GM19463 (cell line): ENCODE measurements at regions not wholly inside any gene's neighbourhood (a gene's known extent, or its start where the extent isn't known, plus 50 kb on each side); places are given as distances from the start of the nearest gene placed in this dataset.

ENCODE experiments used
- ATAC-seq: cut with Tn5 transposase; IDR thresholded peaks from one replicate; pipeline ENCODE4 v1.9.1; 2021; ENCODE audit warnings: mild to moderate bottlenecking, moderate library complexity; ENCODE audit not compliant: unreplicated experiment

DNA sequence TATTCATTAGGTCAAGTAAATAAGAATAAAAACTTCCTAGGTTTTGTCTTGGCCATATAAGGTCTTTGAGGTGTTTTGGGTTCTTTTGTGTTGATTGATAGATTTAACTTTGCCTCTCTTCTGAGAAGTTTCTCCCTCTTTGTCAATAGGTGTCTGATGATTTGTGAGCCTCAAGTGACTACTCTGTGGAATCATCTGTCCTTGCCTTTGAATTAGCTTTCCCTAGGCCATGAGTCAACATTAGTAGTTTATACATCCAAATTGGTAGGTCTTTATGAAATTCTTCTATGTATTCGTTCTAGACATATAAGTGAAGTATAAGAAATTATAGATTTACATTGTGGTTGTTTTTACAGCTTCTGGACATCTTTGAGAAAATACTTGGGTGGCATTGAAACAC, 864.4 kb downstream of the USP25 start:
- no peak for ATAC-seq

- ATAC-seq, result no peak
Measured at GRCh38 chr21:16596369-16596768, 866.6 kb downstream of the USP25 start.

DNA sequence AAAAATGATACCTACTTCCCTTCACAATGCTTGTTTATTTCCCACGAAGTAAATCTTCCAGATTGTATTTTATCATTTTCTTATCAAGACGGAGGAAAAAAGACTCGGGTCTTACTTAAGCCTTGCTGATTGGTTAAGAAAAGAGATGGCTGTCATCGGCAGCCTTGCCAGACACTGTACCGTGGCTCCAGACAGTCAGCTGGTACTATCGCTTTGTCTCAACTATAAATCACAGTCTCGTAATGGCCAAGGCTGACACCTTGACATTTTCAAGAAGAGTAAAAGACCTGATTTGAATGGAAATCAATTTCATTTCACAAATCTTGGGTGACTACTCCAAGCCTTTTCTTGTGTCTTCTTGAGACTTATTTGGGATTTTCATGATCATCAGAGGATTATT, 868.0 kb downstream of the USP25 start:
- ATAC-seq, result no peak

- no peak for ATAC-seq
Measured at GRCh38 chr21:16605597-16605996, 875.8 kb downstream of the USP25 start.

DNA sequence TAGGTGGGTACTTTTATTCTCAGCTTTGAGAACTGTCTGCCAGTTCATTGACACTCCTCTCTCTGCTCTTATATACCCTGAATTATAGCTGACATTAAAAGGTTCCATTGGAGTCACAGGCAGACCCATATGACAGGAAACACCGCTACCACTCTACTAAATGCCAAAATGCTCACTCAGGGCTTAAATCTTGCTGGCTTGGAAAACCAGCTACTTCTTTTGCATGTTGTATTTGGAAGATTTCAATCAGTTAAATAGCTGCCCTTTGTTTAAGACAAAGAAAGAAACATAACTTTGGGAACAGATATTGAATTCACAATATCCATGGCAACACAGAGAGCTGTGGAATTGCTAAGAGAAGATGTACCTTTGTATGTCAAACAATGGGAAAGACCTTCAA, 876.5 kb downstream of the USP25 start:
- ATAC-seq, result no peak

GRCh38 chr21:16608209-16608830, 878.5 kb downstream of the USP25 start:
- no peak for ATAC-seq

- no peak for ATAC-seq
Measured at GRCh38 chr21:16619281-16619680, 889.5 kb downstream of the USP25 start.

DNA sequence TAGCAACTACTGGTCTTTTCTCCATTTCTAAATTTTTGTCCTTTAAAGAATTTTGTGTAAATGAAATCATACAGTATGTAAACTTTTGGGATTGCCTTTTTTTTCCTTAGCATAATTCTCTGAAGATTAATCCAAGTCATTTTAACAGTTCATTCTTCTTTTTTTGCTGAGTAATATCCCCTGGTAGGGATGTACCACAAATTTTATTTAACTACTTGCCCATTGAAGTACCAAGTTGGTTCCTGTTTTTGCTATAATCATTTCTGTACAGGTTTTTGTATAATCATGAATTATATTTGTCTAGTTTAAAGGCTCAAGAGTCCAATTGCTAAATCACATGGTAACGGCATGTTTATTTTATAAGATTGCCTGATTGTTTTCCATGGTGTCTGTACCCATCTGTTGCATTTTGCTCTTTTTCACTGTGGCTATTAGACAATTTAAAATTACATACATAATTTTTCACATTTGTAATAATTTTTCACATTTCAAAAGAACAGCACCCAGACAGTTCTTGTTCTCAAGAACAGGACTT, 891.1 kb downstream of the USP25 start:
- ATAC-seq, result no peak

DNA sequence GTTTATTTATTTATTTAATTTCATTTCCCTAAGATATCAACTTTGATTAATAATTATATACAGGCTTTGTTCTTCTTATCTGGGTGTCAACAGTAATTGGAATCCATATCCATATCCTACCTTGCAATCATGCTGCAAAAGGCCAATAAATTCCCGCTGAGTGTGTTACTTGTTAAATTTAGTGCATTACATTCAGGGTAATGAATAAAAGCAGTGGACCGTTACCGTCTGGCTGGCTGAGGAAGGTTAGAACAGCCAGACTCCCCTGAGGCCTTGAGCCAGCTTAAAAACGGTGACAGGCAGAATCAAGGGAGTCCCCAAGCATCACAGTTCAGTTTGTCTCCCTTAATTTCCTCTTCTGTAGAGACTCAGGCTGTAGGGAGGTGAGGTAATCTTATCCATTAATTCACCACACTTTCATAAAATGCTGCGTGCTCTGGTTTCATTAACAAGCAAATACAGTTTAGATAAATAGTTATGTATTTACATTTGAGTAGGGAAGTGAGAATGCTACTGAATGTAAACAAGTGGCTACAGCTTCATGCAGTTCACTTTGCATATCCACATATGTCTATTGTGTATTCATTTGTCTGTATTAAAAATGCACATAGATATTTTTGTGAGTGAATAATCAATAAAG, 888.2 kb upstream of the CXADR start:
- no peak for ATAC-seq

DNA sequence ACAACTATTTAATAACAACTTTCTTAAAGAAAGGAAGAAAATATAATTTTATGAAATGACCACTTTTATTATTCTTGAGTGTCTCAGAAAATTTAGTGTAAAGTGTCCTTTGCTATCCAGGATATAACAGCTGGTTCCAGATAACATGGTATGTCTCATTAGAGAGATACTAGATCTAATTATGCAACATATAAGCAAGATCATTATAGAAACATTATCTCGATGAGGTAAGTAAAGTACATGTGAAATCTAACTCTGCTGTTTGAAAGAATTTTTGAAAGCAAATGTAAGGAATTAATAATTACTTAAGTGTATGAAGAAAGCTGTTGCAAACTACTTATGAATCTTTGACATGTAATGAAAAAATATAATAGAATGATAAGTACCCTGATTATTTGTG, 887.4 kb upstream of the CXADR start:
- no peak for ATAC-seq

GRCh38 chr21:16633831-16634459, 878.9 kb upstream of the CXADR start:
- ATAC-seq, result no peak

DNA sequence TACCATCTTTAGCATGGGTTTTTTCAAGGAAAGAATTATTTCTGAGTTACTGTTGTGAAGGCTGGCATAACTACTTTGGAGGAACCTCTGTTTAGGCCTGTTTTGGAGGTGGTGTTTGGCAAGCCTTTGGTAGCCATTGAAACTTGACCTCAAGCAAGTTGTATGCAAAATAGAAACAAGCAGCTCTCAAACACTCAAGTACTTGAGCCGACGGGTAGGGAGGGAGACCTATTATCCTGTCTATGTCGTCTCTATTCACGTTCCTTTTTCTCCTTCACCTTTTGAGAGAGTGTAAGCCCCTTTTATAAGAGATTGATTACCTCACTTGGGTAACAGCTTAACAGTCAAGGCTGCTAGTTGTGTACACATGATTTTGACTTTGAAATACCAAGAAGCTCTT, 878.3 kb upstream of the CXADR start:
- ATAC-seq, result no peak

DNA sequence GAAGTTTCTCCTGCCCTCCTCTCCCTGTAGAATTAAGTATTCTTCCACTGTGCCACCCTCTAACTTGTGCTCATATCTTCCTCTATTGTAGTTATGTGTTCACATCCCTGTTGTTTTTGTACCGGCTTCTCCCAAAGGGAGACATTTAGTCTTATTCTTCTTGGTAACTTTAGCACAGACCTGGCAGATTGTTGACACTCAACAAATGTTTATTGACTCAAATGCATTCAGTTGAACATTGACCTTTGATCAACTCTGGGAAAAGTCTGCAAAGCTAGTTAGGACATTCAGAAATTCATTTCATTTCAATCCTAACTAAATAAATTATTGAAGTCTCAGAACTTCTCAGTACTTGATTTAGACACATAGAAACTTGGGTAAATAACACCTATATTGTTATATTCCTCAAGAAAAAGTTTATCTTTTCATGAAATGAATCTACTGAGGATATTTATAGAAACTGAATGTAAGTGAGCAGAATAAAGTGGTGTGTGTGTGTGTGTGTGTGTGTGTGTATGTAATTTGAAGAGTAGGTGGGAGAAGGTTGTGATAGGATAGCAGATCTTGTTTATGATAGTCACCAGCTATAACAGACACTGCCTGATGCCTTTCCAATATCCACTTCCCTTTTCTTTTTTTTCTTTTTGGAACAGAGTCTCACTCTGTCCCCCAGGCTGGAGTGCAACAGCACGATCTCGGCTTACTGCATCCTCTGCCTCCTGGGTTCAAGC, 872.4 kb upstream of the CXADR start:
- ATAC-seq, result no peak

DNA sequence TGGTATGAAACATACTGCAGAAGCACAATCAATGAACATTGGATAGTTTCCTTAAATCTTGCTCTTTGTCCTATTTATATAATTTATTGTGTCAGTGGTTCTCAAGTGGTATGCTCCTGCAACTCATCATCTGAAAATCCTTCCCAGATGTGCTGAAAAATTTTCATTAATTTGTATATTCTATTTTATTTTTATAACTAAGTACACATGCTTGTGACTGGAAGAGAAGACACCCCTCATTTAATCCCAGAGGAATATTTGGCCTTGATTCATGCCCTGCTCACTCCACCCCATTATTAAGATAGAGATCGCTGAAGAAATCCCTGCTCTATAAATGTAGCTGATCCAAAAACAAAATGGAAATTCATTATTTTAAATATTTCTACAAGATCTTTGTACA, 870.5 kb upstream of the CXADR start:
- ATAC-seq, result no peak

GRCh38 chr21:16644685-16645084, 868.2 kb upstream of the CXADR start:
- ATAC-seq, result no peak

- no peak for ATAC-seq
Measured at GRCh38 chr21:16650714-16651366, 862.0 kb upstream of the CXADR start.

DNA sequence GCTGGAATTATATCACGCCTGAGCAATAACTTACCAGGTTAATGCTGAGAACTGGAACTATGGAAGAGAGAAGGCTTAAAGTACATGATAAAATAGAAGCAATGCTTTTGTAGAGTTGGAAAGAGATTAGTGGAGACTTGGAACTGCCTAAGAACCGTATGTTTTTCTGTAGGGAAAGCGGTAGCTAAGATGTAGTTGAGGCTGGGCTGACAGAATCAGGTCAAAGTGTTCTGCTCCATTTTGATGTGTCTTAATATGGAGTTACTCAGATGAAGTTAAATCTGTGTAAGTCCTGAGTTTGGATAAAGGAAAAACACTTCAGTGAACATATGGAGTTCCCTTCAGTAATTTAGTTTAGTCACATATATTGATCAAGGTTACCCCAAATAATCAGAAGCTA, 860.9 kb upstream of the CXADR start:
- ATAC-seq, result no peak

DNA sequence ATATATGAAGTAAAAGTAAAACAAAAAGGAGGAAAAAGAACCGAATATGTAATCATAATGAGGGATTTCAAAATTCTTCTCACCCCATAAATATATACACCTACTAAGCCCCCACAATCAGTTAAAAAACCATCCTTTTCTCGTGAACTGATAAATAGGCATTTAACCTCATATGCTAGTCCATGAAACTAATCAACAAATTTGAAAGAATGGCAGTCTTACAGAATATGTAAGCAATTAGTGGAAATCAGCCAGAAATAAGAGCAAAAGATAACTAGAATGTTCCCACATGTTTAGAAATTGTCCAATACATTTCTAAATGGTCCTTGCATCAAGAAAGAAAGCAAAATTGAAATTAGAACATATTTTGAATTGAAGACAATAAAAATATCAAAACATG, 849.4 kb upstream of the CXADR start:
- ATAC-seq, result no peak

- ATAC-seq, result no peak
Measured at GRCh38 chr21:16667395-16667794, 845.4 kb upstream of the CXADR start.

DNA sequence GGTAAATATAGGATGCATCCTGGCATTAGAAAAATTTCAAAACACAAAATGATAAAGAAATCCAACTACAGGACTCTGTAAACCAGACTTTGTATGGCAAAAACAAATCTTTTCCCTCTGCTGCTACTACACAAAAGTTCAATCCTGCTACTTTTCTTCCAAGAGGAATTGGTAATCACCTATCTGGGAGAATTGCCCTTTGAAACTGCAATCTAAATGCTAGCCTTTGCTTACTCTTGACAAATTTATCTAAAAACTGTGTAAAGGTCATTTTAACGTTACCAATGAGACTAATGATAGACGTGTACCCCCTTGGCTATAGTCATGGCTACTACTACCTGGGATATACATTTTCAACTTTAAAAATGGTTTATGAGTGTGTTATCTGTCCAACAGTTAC, 837.9 kb upstream of the CXADR start:
- ATAC-seq, result no peak

DNA sequence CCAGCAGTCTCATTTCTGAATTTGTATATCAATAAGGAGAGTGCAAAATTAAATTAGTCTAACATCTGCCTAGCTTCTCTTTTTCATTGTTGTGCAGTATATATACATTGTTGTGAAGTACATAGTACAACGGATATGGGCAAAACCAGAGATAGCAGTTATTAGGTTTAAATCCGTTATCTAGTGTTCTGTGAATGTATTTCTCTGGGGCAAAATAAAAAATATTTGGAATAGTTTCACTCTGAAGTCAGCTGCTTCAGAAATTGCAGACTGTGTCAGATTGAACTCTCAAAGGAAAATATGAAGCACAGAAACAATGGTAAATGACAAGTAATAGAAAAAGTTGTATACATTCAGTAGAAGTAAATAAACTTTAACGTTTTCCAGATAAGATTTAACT, 836.5 kb upstream of the CXADR start:
- no peak for ATAC-seq
